Suprapubic skin (tissue), 4 donors: ENCODE measurements at regions not wholly inside any gene's neighbourhood (a gene's known extent, or its start where the extent isn't known, plus 50 kb on each side); places are given as distances from the start of the nearest gene placed in this dataset.

Source experiments
- CTCF ChIP-seq, 2 donors: fragments of 200-600 bp in 1 of 2; fragments of 450-650 bp in 1 of 2; sonication (generic) in 1 of 2; IDR thresholded peaks; one replicate each; pipeline ENCODE4 v1.5.1; 2016 to 2019; ENCODE audit warnings: antibody characterized with exemption in 2 of 2, mild to moderate bottlenecking in 1 of 2, moderate library complexity in 1 of 2
- EP300 ChIP-seq: sonication (generic); formaldehyde crosslinking; IDR thresholded peaks from one replicate; pipeline ENCODE4 v1.6.1; 2017; ENCODE audit warnings: antibody characterized with exemption
- POLR2A ChIP-seq, 2 donors: fragments of 450-650 bp; IDR thresholded peaks; one replicate each; pipeline ENCODE4 v1.6.1; 2017; ENCODE audit warnings: antibody characterized with exemption in 2 of 2, mild to moderate bottlenecking in 2 of 2, moderate library complexity in 2 of 2
- POLR2AphosphoS5 ChIP-seq, 3 donors: sonication (generic); formaldehyde crosslinking; IDR thresholded peaks; one replicate each; pipeline ENCODE4 v1.6.1; 2017; ENCODE audit warnings: antibody characterized with exemption in 3 of 3

- no peak for TF ChIP-seq POLR2A (IDR thresholded peaks at IDR 0.05)
- TF ChIP-seq CTCF (IDR thresholded peaks at IDR 0.05) = no peak
- no peak for TF ChIP-seq EP300
- TF ChIP-seq POLR2AphosphoS5 (IDR thresholded peaks at IDR 0.05) = no peak
Measured at GRCh38 chr4:142984871-142985585, 138.9 kb upstream of the INPP4B start.
